ENCODE measurements at regions not wholly inside any gene's neighbourhood (a gene's known extent, or its start where the extent isn't known, plus 50 kb on each side); places are given as distances from the start of the nearest gene placed in this dataset.

- Histone ChIP-seq H3K36me3 (no peaks in the 10 kb centered on the region), H3K4me3 (no peak overlapping the region), H3K4me1 (replicated peaks) (no peaks in the 10 kb centered on the region), H3K9me3 (no peaks in the 10 kb centered on the region), H3K27me3 (replicated peaks; ENCODE audit: insufficient read depth) (no peaks in the 10 kb centered on the region), H3K27ac (no peak overlapping the region)
- 54% methylated on average over 5 of the region's 5 CpGs for WGBS
- no peak for DNase-seq (ENCODE audit: low spot score)
- no peak for TF ChIP-seq CTCF (IDR thresholded peaks at IDR 0.05)
- TF ChIP-seq POLR2A (IDR thresholded peaks at IDR 0.05): no peak
- no peak for TF ChIP-seq POLR2AphosphoS5 (IDR thresholded peaks at IDR 0.05)
- intact Hi-C loops (cut with DNase I): no loop called here
Observed at GRCh38 chr16:82236875-82237274, 66.9 kb upstream of the MPHOSPH6 start.

- Histone ChIP-seq H3K4me1 (replicated peaks) (no peaks in the 10 kb centered on the region), H3K9me3 (no peaks in the 10 kb centered on the region), H3K27me3 (replicated peaks; ENCODE audit: insufficient read depth) (no peaks in the 10 kb centered on the region), H3K36me3 (no peaks in the 10 kb centered on the region), H3K27ac (no peak overlapping the region), H3K4me3 (no peak overlapping the region)
- no peak for DNase-seq (ENCODE audit: low spot score)
- intact Hi-C loops (cut with DNase I): no loop called here
- no peak for TF ChIP-seq CTCF (IDR thresholded peaks at IDR 0.05)
- TF ChIP-seq POLR2A (IDR thresholded peaks at IDR 0.05): no peak
- TF ChIP-seq POLR2AphosphoS5 (IDR thresholded peaks at IDR 0.05): no peak
- WGBS: 67% methylated on average over 1 of the region's 1 CpG
Observed at GRCh38 chr16:82236415-82236814, 66.4 kb upstream of the MPHOSPH6 start.

GRCh38 chr16:82232806-82233205, 62.8 kb upstream of the MPHOSPH6 start:
- Histone ChIP-seq H3K27me3 (replicated peaks; ENCODE audit: insufficient read depth) (no peaks in the 10 kb centered on the region), H3K9me3 (no peaks in the 10 kb centered on the region), H3K4me3 (no peak overlapping the region), H3K4me1 (replicated peaks) (no peaks in the 10 kb centered on the region), H3K27ac (no peak overlapping the region), H3K36me3 (no peaks in the 10 kb centered on the region)
- intact Hi-C loops (cut with DNase I): loop anchor here (5.0 kb wide), 1 partner anchor 341 kb away; no protein-coding TSS in a partner anchor
- no peak for DNase-seq (ENCODE audit: low spot score)
- 93% methylated on average over 2 of the region's 2 CpGs for WGBS
- TF ChIP-seq POLR2AphosphoS5 (IDR thresholded peaks at IDR 0.05) (no peak), POLR2A (IDR thresholded peaks at IDR 0.05) (no peak), CTCF (IDR thresholded peaks at IDR 0.05) (no peak)

- TF ChIP-seq POLR2AphosphoS5 (IDR thresholded peaks at IDR 0.05): peak; percentile 71
- no peak for TF ChIP-seq POLR2A (IDR thresholded peaks at IDR 0.05)
- WGBS: 45% methylated on average over 6 of the region's 6 CpGs
- DNase-seq (ENCODE audit: low spot score): peak; percentile 27
- H3K4me3 ChIP-seq: no peak overlapping the region
- H3K36me3 ChIP-seq: no peaks in the 10 kb centered on the region
- intact Hi-C loops (cut with DNase I): loop anchor here (5.0 kb wide), 1 partner anchor 339 kb away; no protein-coding TSS in a partner anchor
- no peaks in the 10 kb centered on the region for H3K9me3 ChIP-seq
- H3K27ac ChIP-seq: peak overlapping the region in 1 of 2 donors; percentile 6
- H3K4me1 ChIP-seq (replicated peaks): no peaks in the 10 kb centered on the region
- H3K27me3 ChIP-seq (replicated peaks; ENCODE audit: insufficient read depth): no peaks in the 10 kb centered on the region
Observed at GRCh38 chr16:82231008-82231787, 61.2 kb upstream of the MPHOSPH6 start.

- WGBS: 44% methylated on average over 6 of the region's 6 CpGs
- Histone ChIP-seq H3K27me3 (replicated peaks; ENCODE audit: insufficient read depth) (no peaks in the 10 kb centered on the region), H3K9me3 (no peaks in the 10 kb centered on the region), H3K27ac (no peak overlapping the region), H3K4me1 (replicated peaks) (no peaks in the 10 kb centered on the region), H3K36me3 (no peaks in the 10 kb centered on the region), H3K4me3 (no peak overlapping the region)
- DNase-seq (ENCODE audit: low spot score): peak; percentile 72
- intact Hi-C loops (cut with DNase I): loop anchor here (5.0 kb wide), 2 partner anchors 198 to 338 kb away; no protein-coding TSS in a partner anchor
- no peak for TF ChIP-seq POLR2AphosphoS5 (IDR thresholded peaks at IDR 0.05)
- TF ChIP-seq POLR2A (IDR thresholded peaks at IDR 0.05): no peak
- TF ChIP-seq CTCF (IDR thresholded peaks at IDR 0.05): peak; percentile 74 to 88 (median 84)
Observed at GRCh38 chr16:82229800-82230619, 60.0 kb upstream of the MPHOSPH6 start.

Data from prostate gland (tissue), 2 donors.